ELR (cell line): ENCODE measurements at regions not wholly inside any gene's neighbourhood (a gene's known extent, or its start where the extent isn't known, plus 50 kb on each side); places are given as distances from the start of the nearest gene placed in this dataset.

ENCODE experiments used
- DNase-seq: peaks from one replicate; pipeline ENCODE4 v3.0.0-alpha.2; 2015; ENCODE audit warnings: low read depth

- no peak for DNase-seq
These were observed 61.9 kb upstream of the BMP6 start for GRCh38 chr6:7664003-7664402.

DNA sequence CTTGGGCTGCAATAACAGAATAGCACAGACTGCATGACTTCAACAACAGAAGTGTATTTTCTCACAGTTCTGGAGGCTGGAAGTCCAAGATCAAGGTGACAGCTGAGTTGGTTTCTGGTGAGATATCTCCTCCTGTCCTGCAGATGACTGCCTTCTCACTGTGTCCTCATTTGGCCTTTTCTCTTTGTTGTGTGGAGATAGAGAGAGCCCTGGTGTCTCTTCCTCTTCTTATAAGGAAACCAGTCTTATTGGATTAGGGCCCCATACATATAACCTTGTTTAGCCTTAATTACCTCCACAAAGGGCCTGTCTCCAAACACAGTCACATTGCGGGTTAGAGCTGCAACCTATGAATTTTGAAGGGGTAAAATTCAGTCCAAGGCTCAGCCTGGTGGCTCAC lies 57.0 kb upstream of the BMP6 start:
- DNase-seq, result no peak

GRCh38 chr6:7669742-7670141 lies 56.2 kb upstream of the BMP6 start:
- no peak for DNase-seq

- peak; percentile 74 for DNase-seq
These were observed 54.8 kb upstream of the BMP6 start for GRCh38 chr6:7671076-7671475.

- DNase-seq, result no peak
These were observed 54.3 kb upstream of the BMP6 start for GRCh38 chr6:7671581-7671980.

GRCh38 chr6:7672066-7673062 lies 53.5 kb upstream of the BMP6 start:
- no peak for DNase-seq

GRCh38 chr6:7673063-7673536 lies 52.8 kb upstream of the BMP6 start:
- peak; percentile 35 for DNase-seq

- no peak for DNase-seq
These were observed 51.6 kb upstream of the BMP6 start for GRCh38 chr6:7674291-7674690.

DNA sequence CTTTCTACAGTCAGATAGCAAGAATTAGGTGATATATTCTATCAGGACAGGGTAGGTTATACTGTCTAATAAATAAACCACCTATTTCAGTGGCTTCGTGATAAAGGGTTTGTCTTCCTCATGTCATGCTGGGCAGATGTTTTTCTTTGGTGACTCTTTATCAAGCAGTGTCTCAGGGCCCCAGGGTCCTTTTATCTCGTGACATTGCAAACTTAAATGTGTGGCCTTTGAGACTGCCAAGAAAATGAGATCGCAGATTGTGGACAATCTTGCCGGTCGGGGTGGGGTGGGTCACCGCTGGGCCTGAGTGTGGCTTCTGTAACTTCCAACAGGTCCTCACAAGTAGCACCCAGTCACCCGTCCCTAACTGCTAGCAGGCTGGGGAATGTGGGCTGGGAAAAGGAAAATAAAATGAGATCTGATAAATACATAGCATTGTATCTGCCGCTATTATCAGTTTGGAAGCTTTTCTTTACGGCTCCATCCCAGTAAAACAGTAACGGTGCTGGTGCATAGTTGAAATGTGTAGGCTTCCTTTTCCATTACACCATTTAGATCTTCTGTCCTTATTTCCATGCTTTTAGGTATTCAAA lies 50.5 kb upstream of the BMP6 start:
- DNase-seq, result no peak
